Rectal smooth muscle tissue (tissue), 1 donor: ENCODE measurements at regions not wholly inside any gene's neighbourhood (a gene's known extent, or its start where the extent isn't known, plus 50 kb on each side); places are given as distances from the start of the nearest gene placed in this dataset.
"Not testable (repeated sequence)": the region's sequence is repeated elsewhere in the genome, so short reads cannot be mapped to it uniquely, and the experiment has no call there.

ENCODE experiments used
- H3K27ac ChIP-seq: one replicate; pipeline ENCODE4 v1.7.0; 2013; ENCODE audit warnings: low read depth, low read length, inconsistent platforms
- H3K27me3 ChIP-seq: one replicate; pipeline ENCODE4 v1.7.0; 2013; ENCODE audit warnings: low read length; ENCODE audit not compliant: control insufficient read depth, insufficient read depth
- H3K36me3 ChIP-seq: one replicate; pipeline ENCODE4 v1.7.0; 2013; ENCODE audit warnings: low read length; ENCODE audit not compliant: control insufficient read depth, insufficient read depth
- H3K4me1 ChIP-seq: one replicate; pipeline ENCODE4 v1.7.0; 2013; ENCODE audit warnings: low read length; ENCODE audit not compliant: control insufficient read depth, insufficient read depth
- H3K4me3 ChIP-seq: one replicate; pipeline ENCODE4 v1.7.0; 2013; ENCODE audit warnings: low read length
- H3K9ac ChIP-seq: one replicate; pipeline ENCODE4 v1.7.0; 2013; ENCODE audit warnings: low read length

DNA sequence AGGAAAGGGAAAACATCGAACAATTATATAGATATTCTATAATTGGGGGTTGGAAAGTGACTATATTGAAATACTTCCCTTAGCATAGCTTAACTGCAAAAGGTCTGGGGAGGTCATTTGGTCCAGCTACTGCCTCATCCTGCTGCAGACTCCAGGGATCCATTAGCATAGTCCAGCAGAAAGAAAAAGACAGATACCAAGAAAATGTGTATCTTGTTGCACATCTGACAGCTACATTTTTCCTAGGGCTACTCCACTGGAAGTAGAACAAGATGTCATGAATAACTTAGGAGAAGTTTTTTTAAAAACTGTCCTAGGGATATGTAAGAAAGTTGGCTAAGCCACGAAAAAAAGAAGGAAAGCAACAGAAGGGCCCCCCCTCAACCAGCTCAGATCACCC lies 92.9 kb upstream of the SLC30A5 start:
- Histone ChIP-seq H3K27ac (no peak overlapping the region), H3K9ac (no peak overlapping the region), H3K36me3 (no peaks in the 10 kb centered on the region), H3K27me3 (no peaks in the 10 kb centered on the region), H3K4me3 (no peak overlapping the region), H3K4me1 (no peaks in the 10 kb centered on the region)

DNA sequence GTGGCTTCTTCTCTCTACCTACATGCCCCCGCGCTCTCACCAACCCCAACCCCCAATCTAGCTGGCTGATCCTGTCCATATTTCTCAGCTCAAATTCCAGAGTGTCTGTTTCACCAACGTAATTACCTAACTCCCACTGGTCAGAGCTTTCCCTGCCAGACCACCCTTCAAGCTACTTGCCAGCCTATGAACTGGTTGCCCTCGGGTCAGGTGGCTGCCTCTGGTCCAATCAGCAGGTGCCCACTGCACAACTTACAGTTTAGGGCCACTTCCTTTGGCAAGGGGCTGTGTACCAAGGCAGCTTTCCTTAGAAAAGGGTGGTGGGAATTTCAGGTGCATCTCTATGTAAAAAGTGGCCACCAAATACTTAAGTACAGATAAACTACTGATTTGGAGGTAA lies 92.2 kb upstream of the SLC30A5 start:
- Histone ChIP-seq H3K27me3 (no peaks in the 10 kb centered on the region), H3K27ac (no peak overlapping the region), H3K9ac (no peak overlapping the region), H3K36me3 (no peaks in the 10 kb centered on the region), H3K4me3 (no peak overlapping the region), H3K4me1 (no peaks in the 10 kb centered on the region)

GRCh38 chr5:69004127-69004526 lies 89.7 kb upstream of the SLC30A5 start:
- H3K27ac ChIP-seq: no peak overlapping the region
- H3K27me3 ChIP-seq: no peaks in the 10 kb centered on the region
- H3K36me3 ChIP-seq: no peaks in the 10 kb centered on the region
- no peaks in the 10 kb centered on the region for H3K4me1 ChIP-seq
- no peak overlapping the region for H3K4me3 ChIP-seq
- H3K9ac ChIP-seq: no peak overlapping the region

DNA sequence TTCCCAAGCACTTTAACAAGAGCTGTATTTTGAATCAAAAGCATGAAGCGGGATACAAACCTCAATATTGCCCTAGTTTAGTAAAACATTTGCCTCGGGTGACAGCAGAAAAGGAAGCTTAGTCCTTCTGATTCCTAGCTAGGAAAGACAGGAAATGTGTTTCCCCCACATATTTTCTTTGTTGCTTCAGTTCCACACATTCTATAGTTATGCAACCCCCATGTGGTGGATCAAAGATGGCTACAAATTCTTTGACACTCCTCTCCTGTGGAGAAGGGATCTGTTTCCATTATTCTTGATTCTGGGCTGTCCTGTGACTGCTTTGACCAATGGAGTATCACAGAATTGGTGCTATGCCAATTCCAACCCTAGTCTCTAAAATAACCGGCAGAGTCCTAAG lies 89.1 kb upstream of the SLC30A5 start:
- H3K4me3 ChIP-seq: no peak overlapping the region
- H3K9ac ChIP-seq: no peak overlapping the region
- H3K4me1 ChIP-seq: no peaks in the 10 kb centered on the region
- H3K27ac ChIP-seq: no peak overlapping the region
- no peaks in the 10 kb centered on the region for H3K36me3 ChIP-seq
- H3K27me3 ChIP-seq: no peaks in the 10 kb centered on the region

GRCh38 chr5:69006030-69006429 lies 87.8 kb upstream of the SLC30A5 start:
- no peak overlapping the region for H3K4me3 ChIP-seq
- no peaks in the 10 kb centered on the region for H3K27me3 ChIP-seq
- H3K4me1 ChIP-seq: no peaks in the 10 kb centered on the region
- H3K36me3 ChIP-seq: no peaks in the 10 kb centered on the region
- H3K27ac ChIP-seq: no peak overlapping the region
- no peak overlapping the region for H3K9ac ChIP-seq

- H3K27me3 ChIP-seq: no peaks in the 10 kb centered on the region
- H3K27ac ChIP-seq: no peak overlapping the region
- H3K9ac ChIP-seq: no peak overlapping the region
- no peaks in the 10 kb centered on the region for H3K36me3 ChIP-seq
- H3K4me1 ChIP-seq: no peaks in the 10 kb centered on the region
- no peak overlapping the region for H3K4me3 ChIP-seq
These were observed 86.7 kb upstream of the SLC30A5 start for GRCh38 chr5:69007163-69007562.

DNA sequence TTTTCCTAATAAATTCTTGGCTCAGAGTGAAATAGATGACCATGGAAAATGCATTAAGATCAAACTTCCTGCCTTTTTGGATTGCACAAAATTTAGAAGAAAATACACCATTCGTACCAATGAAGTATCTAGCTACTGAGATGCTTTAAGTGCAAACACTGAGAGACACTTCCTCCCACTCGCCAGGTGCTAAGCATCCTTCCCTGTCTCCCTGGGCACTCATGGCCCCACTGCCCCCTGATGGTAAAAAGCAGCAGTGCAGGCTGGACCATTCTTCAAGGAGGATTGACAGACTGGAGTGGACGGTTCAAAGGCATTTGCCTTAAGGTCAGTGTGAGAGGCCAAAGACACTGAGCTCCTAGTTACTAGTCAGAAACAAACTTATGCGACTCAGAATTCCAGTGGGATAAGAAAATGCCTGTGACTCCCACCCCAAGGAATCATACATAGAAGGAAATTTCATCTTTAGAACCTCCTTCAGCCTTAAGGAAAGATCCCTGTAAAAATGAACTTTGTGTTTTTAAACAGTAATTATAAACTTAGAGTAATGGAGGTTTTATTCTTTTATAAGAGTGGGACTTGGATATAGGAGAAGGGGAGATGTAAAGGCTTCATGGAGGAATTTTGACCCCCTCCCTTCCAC lies 86.0 kb upstream of the SLC30A5 start:
- H3K36me3 ChIP-seq: no peaks in the 10 kb centered on the region
- no peak overlapping the region for H3K9ac ChIP-seq
- H3K27ac ChIP-seq: no peak overlapping the region

DNA sequence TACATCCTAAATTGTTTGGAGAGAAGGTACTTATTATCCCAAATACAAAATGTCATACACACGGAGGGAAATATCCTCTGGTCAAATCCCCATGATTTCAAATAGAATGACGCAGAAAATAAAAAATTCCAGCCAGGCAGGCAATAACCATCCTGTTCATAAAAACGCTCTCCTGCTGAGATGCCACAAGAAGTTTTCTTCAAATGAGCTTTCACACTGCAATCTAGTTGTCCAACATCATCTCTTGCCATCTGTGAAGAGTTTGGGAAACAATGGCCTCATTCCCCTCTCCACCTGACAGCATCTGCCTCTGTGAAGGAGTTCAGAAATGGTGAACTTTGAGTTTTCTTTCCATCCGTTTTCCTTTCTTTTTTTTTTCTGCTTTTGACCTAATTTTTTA lies 83.3 kb upstream of the SLC30A5 start:
- no peaks in the 10 kb centered on the region for H3K4me1 ChIP-seq
- H3K27me3 ChIP-seq: no peaks in the 10 kb centered on the region
- H3K36me3 ChIP-seq: no peaks in the 10 kb centered on the region
- H3K4me3 ChIP-seq: no peak overlapping the region
- H3K9ac ChIP-seq: no peak overlapping the region
- no peak overlapping the region for H3K27ac ChIP-seq

More for the DNA sequence above, 86.0 kb upstream of the SLC30A5 start:
- H3K4me1 ChIP-seq: no peaks in the 10 kb centered on the region
- H3K27me3 ChIP-seq: no peaks in the 10 kb centered on the region
- no peak overlapping the region for H3K4me3 ChIP-seq

- H3K27me3 ChIP-seq: no peaks in the 10 kb centered on the region
- no peaks in the 10 kb centered on the region for H3K36me3 ChIP-seq
- no peak overlapping the region for H3K4me3 ChIP-seq
- H3K27ac ChIP-seq: no peak overlapping the region
- H3K9ac ChIP-seq: no peak overlapping the region
- H3K4me1 ChIP-seq: no peaks in the 10 kb centered on the region
These were observed 81.9 kb upstream of the SLC30A5 start for GRCh38 chr5:69011910-69012309.

DNA sequence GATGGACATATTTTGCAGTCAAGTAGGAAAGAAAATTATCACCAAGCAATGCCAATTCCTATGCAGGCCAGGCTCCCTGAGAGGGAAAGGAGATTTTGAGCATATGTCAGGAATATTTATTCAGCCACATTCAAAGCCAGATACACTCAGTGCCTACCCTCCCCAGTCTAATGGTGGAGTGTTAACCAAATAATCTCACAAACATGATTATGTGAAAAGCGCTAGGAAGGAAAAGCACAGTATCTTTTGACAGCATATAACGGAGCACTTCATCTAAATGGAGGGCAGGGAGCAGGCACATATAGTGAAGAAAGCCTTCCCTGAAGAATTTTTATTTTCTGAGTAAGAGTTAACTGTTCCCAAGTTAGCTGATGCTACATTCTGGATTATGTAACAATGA lies 80.3 kb upstream of the SLC30A5 start:
- H3K27me3 ChIP-seq: no peaks in the 10 kb centered on the region
- H3K9ac ChIP-seq: no peak overlapping the region
- no peaks in the 10 kb centered on the region for H3K4me1 ChIP-seq
- no peak overlapping the region for H3K4me3 ChIP-seq
- H3K36me3 ChIP-seq: no peaks in the 10 kb centered on the region
- no peak overlapping the region for H3K27ac ChIP-seq

DNA sequence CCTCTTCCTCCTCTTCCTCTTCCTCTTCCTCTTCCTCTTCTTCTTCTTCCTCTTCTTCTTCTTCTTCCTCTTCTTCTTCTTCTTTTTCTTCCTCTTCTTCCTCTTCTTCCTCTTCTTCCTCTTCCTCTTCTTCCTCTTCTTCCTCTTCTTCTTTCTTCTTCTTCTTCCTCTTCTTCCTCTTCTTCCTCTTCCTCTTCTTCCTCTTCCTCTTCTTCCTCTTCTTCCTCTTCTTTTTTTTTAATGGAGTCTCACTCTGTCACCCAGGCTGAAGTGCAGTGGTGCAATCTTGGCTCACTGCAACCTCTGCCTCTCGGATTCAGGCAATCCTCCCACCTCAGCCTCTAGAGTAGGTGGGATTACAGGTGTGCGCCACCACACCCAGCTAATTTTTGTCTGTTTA lies 79.8 kb upstream of the SLC30A5 start:
- not testable (repeated sequence) for H3K36me3 ChIP-seq, H3K4me3 ChIP-seq, H3K4me1 ChIP-seq, H3K9ac ChIP-seq, H3K27me3 ChIP-seq, H3K27ac ChIP-seq

DNA sequence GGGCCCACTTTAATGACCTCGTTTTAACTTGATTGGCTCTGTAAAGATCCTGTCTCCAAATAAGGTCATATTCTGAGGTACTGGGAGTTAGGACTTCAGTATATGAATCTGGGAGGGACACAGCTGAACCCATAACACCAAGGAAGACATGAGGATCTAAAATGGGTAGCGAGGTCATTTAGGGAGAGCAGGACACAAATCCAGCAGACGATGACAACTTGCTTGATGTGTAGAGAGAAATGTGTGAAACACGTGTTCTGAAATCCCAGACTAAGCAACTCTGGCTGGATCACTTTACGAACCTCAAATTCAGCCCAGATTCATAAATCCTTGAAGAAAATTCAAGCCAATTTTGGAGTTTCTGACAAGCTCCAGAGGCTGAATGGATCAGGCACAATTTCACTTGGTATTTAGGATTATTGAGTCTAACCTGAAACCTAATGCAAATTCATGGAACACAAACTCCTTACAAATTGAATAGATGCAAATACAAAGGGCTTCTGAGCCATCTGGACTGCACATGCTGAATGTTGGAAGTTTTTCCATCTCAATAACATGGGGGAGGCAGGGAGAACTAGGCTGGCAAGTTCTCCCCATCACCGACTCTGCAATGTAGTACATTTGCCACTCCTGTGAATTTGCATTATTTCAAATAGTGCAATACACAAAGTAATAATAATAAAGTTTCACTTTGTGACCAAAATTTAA lies 74.0 kb upstream of the SLC30A5 start:
- Histone ChIP-seq H3K27me3 (no peaks in the 10 kb centered on the region), H3K27ac (no peak overlapping the region), H3K4me3 (no peak overlapping the region), H3K9ac (no peak overlapping the region), H3K36me3 (no peaks in the 10 kb centered on the region), H3K4me1 (no peaks in the 10 kb centered on the region)

GRCh38 chr5:69024241-69024651 lies 69.6 kb upstream of the SLC30A5 start:
- Histone ChIP-seq H3K4me3 (no peak overlapping the region), H3K9ac (no peak overlapping the region), H3K36me3 (no peaks in the 10 kb centered on the region), H3K27ac (no peak overlapping the region), H3K4me1 (no peaks in the 10 kb centered on the region), H3K27me3 (no peaks in the 10 kb centered on the region)
